ENCODE measurements at regions not wholly inside any gene's neighbourhood (a gene's known extent, or its start where the extent isn't known, plus 50 kb on each side); places are given as distances from the start of the nearest gene placed in this dataset.

GRCh38 chr5:124263680-124264491 lies 482.6 kb downstream of the ZNF608 start:
- FAIRE-seq (no peak), DNase-seq (ENCODE audit: extremely low spot score, insufficient read length, low read depth) (no peak)

GRCh38 chr5:124262991-124263571 lies 483.4 kb downstream of the ZNF608 start:
- DNase-seq (ENCODE audit: extremely low spot score, insufficient read length, low read depth), result no peak
- FAIRE-seq, result no peak

GRCh38 chr5:124262470-124262869 lies 484.0 kb downstream of the ZNF608 start:
- DNase-seq (ENCODE audit: extremely low spot score, insufficient read length, low read depth) (no peak), FAIRE-seq (no peak)

GRCh38 chr5:124261848-124262247 lies 484.6 kb downstream of the ZNF608 start:
- no peak for FAIRE-seq

DNA sequence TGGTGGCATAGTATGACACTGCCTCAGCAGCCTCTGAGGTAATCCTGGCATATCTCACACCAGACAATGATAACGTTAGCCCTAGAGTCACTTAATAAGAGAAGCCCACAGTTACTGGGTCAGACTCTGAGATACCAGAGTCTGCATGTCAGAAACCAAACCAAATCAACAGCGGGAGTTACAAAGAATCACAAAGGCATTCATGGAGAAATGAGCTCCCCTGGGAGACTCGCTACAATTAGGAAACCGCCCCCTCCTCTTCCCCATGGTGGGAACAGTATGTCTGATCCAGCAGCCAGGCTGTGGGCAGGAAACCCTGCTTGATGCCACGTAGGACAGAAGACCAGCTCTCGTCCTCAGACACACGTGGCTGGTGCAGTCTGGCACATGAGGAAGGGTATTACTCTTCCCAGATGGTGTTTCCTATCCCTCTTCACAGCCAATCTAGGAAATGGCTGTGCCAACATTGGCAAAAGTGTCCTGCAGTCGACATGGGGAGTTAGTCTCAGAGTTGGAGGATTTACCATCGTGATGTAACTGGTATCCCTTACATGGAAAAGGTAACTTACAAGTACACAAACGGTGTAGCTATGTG lies 485.4 kb downstream of the ZNF608 start:
- FAIRE-seq, result no peak
- DNase-seq (ENCODE audit: extremely low spot score, insufficient read length, low read depth), result no peak

More at GRCh38 chr5:124261848-124262247, 484.6 kb downstream of the ZNF608 start:
- no peak for DNase-seq (ENCODE audit: extremely low spot score, insufficient read length, low read depth)

DNA sequence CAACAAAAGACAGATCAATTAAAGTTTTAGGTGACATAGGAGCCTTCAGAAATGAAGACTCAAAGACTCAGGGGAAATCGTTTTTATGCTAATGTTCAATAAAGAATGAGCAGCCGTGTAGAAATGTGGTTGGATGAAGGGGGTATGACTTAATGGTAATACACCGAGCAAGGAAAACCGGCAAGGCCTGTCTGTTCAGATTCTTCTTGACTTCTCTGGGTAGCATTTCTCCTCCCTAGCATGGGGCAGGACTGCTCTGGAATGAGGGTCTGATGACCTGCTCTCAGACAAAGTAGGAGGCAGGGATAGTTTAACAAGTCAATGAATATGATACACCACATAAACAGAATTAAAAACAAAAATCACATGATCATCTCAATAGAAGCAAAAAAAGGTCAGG lies 487.4 kb downstream of the ZNF608 start:
- no peak for DNase-seq (ENCODE audit: extremely low spot score, insufficient read length, low read depth)
- FAIRE-seq, result no peak

DNA sequence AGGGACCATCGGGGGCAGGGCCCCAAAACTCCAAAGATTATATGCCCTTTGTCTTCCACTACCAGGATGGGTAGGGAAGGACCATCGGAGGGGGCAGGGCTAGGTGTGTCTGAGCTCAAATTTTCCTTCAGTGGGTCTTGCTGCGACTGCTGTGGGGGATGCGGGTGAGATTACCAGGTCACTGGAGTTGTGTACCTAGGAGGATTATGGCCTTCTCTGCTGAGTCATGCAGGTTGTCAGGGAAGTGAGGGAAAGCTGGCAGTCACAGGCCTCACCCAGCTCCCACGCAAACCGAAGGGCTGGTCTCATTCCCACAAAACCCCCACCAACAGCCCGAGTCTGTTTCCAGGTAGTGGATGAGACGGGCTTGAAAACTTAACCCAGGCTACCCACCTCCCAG lies 489.4 kb downstream of the ZNF608 start:
- FAIRE-seq (no peak), DNase-seq (ENCODE audit: extremely low spot score, insufficient read length, low read depth) (no peak)

GRCh38 chr5:124253203-124253810 lies 493.1 kb downstream of the ZNF608 start:
- DNase-seq (ENCODE audit: extremely low spot score, insufficient read length, low read depth), result no peak
- FAIRE-seq, result no peak

- DNase-seq (ENCODE audit: extremely low spot score, insufficient read length, low read depth), result no peak
- no peak for FAIRE-seq
Observed at GRCh38 chr5:124252747-124253146, 493.7 kb downstream of the ZNF608 start.

DNA sequence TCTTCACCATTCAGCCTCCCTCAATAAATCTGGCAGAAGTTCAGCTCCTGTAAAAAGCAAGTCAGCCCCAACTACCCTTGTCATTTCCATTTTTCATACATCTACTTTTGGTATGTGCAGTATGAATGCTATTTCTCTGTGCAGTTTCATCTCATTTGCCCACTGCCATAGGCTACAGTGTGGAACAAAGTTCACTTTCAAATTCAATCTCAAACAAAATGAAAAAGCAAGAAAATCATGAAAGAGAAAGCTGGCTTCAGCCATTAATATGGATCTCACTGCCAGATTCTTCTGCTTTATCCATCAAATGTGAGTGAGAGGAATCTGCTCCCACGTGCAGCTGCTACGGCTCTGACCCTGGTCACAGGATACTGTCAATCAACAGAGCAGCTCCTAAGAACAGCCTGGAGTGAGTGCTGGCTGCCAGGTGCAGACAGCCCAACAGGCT lies 494.2 kb downstream of the ZNF608 start:
- FAIRE-seq, result no peak

DNA sequence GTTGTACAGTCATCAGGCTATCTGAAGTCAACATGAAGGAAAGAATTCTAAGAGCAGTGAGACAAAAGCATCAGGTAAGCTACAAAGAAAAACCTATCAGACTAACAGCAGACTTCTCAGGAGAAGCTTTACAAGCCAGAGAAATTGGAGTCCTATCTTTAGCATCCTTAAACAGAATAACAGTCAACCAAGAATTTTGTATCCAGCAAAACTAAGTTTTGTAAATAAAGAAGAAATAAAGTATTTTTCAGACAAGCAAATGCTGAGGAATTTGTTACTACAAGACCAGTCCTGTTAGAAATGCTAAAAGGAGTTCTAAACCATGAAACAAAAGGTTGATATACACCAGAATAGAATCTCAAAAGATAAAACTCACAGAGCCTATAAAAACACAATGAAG lies 501.2 kb downstream of the ZNF608 start:
- FAIRE-seq (no peak), DNase-seq (ENCODE audit: extremely low spot score, insufficient read length, low read depth) (no peak)

More for the DNA sequence above, 494.2 kb downstream of the ZNF608 start:
- no peak for DNase-seq (ENCODE audit: extremely low spot score, insufficient read length, low read depth)

DNA sequence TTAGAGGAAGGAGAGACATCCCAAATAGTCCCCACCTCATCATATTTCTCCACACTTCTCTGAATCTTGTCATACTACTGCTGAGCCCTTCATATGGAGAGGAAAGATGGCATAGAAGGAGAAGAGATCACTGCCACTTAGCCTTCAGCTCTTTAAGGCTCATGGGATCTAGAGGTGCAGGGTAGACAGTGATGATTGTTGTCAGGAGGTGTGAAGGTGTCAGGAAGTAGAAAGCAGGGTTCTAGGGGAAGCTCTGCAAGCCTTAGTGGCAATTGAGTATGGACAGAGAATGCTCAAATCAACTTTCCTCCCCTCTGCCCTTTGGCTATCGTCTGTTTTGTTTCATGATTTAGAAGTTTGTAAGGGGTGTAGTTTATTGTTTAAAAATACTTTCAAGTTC lies 505.7 kb downstream of the ZNF608 start:
- FAIRE-seq, result no peak
- no peak for DNase-seq (ENCODE audit: extremely low spot score, insufficient read length, low read depth)

DNA sequence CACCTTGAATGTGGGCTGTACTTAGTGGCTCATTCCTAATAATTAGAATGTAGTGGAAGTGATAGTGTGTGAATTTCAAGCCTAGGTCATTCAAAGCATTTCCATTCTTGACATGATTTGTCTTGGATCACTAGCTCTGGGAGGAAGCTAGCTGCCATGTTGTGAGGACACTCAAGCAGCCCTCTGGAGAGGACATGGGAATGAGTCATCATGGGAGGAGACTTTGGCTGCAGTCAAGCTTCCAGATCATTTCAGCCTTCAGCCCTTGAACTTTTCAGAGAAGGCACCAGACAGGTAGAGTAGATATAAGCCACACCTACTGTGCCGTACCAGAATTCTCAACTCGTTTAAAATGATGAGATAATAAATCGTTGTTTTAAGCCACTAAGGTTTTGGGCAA lies 506.9 kb downstream of the ZNF608 start:
- no peak for FAIRE-seq
- no peak for DNase-seq (ENCODE audit: extremely low spot score, insufficient read length, low read depth)

DNA sequence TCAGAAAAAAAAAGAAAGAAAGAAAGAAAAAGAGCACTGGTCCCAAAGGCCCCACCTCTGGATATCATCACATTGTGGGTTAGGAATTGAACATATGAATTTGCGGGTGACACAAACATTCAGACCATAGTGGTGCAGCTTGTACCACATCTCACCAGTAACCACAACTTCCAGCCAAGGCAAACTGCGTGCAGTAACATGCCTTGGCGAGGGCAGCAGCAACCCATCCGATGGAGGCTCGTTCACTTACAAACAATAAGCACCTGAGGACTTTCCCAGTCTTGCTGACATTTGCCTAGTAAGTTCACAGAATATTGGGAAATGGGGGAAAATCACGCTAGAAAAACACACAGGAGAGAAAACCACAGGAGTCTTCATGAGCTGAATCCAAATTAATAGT lies 508.1 kb downstream of the ZNF608 start:
- DNase-seq (ENCODE audit: extremely low spot score, insufficient read length, low read depth) (no peak), FAIRE-seq (no peak)

DNA sequence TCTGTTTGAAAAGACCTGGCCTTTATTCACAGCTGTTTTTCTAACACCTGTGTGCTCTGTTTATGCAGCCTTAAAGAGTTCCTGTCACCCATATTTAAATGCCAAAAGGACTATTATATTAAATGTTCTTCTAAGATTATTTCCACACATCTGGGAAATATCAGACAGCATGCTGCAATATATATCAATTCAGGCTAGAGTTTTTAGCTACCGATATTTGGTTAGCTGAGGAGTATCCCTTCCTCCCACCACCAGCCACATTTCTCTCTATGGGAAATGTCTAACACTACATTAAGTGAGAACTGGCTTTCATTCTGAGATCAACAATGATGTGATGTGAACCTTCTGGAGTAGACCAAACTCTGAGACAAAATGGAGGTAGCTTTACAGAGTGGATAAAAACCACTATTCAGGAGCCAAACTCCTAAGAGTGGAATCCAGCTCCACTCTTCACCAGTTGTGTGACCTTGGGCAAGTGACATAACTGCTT lies 509.2 kb downstream of the ZNF608 start:
- no peak for DNase-seq (ENCODE audit: extremely low spot score, insufficient read length, low read depth)
- no peak for FAIRE-seq

- DNase-seq (ENCODE audit: extremely low spot score, insufficient read length, low read depth) (no peak), FAIRE-seq (no peak)
Observed at GRCh38 chr5:124236361-124237205, 509.9 kb downstream of the ZNF608 start.

- FAIRE-seq (no peak), DNase-seq (ENCODE audit: extremely low spot score, insufficient read length, low read depth) (no peak)
Observed at GRCh38 chr5:124235576-124235975, 510.9 kb downstream of the ZNF608 start.

- FAIRE-seq, result no peak
- no peak for DNase-seq (ENCODE audit: extremely low spot score, insufficient read length, low read depth)
Observed at GRCh38 chr5:124234770-124235562, 511.5 kb downstream of the ZNF608 start.

All from GM18507 (cell line).